DOHH2 (cell line): ENCODE measurements at regions not wholly inside any gene's neighbourhood (a gene's known extent, or its start where the extent isn't known, plus 50 kb on each side); places are given as distances from the start of the nearest gene placed in this dataset.

Experiments
- H3F3A ChIP-seq: fragments of 200-600 bp; sonication (generic), shearing (Covaris generic); 2 replicates; pipeline ENCODE4 v1.6.0; 2016; ENCODE audit warnings: antibody characterized with exemption, mild to moderate bottlenecking; ENCODE audit not compliant: control insufficient read depth, insufficient read depth
- H3K27ac ChIP-seq: fragments of 200-600 bp; sonication (generic); 2 replicates; pipeline ENCODE4 v1.5.1; 2014; ENCODE audit warnings: low read depth, mild to moderate bottlenecking, low read length, moderate library complexity
- H3K27me3 ChIP-seq: fragments of 200-600 bp; sonication (generic); 2 replicates; pipeline ENCODE4 v1.6.1; 2014; ENCODE audit warnings: mild to moderate bottlenecking, low read length, mixed read lengths; ENCODE audit not compliant: control insufficient read depth
- H3K36me3 ChIP-seq: fragments of 200-600 bp; sonication (generic); 2 replicates; pipeline ENCODE4 v1.6.1; 2014; ENCODE audit warnings: mild to moderate bottlenecking, low read length, moderate library complexity, mixed read lengths; ENCODE audit not compliant: control insufficient read depth
- H3K4me1 ChIP-seq: fragments of 200-600 bp; sonication (generic); 2 replicates; pipeline ENCODE4 v1.6.1; 2014; ENCODE audit warnings: mild to moderate bottlenecking, low read length, mixed read lengths; ENCODE audit not compliant: control insufficient read depth
- H3K4me2 ChIP-seq: fragments of 200-600 bp; sonication (generic); 2 replicates; pipeline ENCODE4 v1.6.0; 2014; ENCODE audit warnings: mild to moderate bottlenecking, low read length, moderate library complexity
- H3K4me3 ChIP-seq: fragments of 200-600 bp; sonication (generic); 2 replicates; pipeline ENCODE4 v1.5.1; 2014; ENCODE audit warnings: mild to moderate bottlenecking, low read length, mixed read lengths
- H3K79me2 ChIP-seq: fragments of 200-600 bp; sonication (generic); 2 replicates; pipeline ENCODE4 v1.6.1; 2014; ENCODE audit warnings: mild to moderate bottlenecking, low read length, mixed read lengths; ENCODE audit not compliant: control insufficient read depth
- H3K9me2 ChIP-seq: fragments of 200-600 bp; sonication (generic); replicated peaks from 2 replicates; pipeline ENCODE4 v1.6.1; 2014; ENCODE audit warnings: mild to moderate bottlenecking, low read length, mixed read lengths; ENCODE audit not compliant: control insufficient read depth
- H3K9me3 ChIP-seq: fragments of 200-600 bp; sonication (generic); 2 replicates; pipeline ENCODE4 v1.6.1; 2014; ENCODE audit warnings: antibody characterized with exemption, low read length, mixed read lengths; ENCODE audit not compliant: control insufficient read depth, insufficient read depth
- H4K20me1 ChIP-seq: fragments of 200-600 bp; sonication (generic); 2 replicates; pipeline ENCODE4 v1.6.0; 2014; ENCODE audit warnings: low read depth, mild to moderate bottlenecking, antibody characterized with exemption, low read length, moderate library complexity; ENCODE audit not compliant: control insufficient read depth, insufficient read depth
- CTCF ChIP-seq: fragments of 200-600 bp; sonication (generic); IDR thresholded peaks from one replicate; pipeline ENCODE4 v1.5.1; 2014; ENCODE audit warnings: antibody characterized with exemption, mild to moderate bottlenecking, low read depth, low read length; ENCODE audit not compliant: poor library complexity, severe bottlenecking
- EZH2phosphoT487 ChIP-seq: fragments of 200-600 bp; sonication (generic); IDR thresholded peaks from 2 replicates; pipeline ENCODE4 v1.6.1; 2017; ENCODE audit warnings: borderline replicate concordance, mild to moderate bottlenecking, antibody characterized with exemption, low read length, moderate library complexity, mixed read lengths

- Histone ChIP-seq H3K9me2 (no peaks in the 10 kb centered on the region), H3K27ac (no peak overlapping the region), H3K9me3 (no peaks in the 10 kb centered on the region), H3K79me2 (no peaks in the 10 kb centered on the region), H3K4me2 (no peak overlapping the region), H3K36me3 (no peaks in the 10 kb centered on the region), H3K4me3 (no peak overlapping the region), H3K4me1 (no peaks in the 10 kb centered on the region), H3F3A (no peaks in the 10 kb centered on the region), H3K27me3 (no peaks in the 10 kb centered on the region), H4K20me1 (no peaks in the 10 kb centered on the region)
- TF ChIP-seq CTCF (no peak), EZH2phosphoT487 (no peak)
Measured at GRCh38 chr5:39876146-39876545, 451.4 kb upstream of the DAB2 start.

DNA sequence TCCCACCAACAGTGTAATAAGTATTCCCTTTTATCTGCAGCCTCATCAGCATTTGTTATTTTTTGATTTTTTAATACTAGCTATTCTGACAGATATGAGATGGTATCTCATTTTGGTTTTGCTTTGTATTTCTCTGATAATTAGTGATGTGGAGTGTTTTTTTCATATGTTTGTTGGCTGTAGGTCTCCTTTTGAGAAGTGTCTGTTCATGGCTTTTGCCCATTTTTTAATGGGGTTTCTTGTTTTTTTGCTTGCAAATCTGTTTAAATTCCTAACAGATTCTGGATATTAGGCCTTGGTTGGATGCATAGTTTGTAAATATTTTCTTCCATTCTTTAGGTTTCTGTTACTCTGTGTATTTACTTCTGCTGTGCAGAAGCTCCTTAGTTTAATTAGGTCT is 445.4 kb upstream of the DAB2 start:
- no peaks in the 10 kb centered on the region for H3K4me1 ChIP-seq
- H3K79me2 ChIP-seq = no peaks in the 10 kb centered on the region
- H3K27ac ChIP-seq = no peak overlapping the region
- H4K20me1 ChIP-seq = no peaks in the 10 kb centered on the region
- H3K27me3 ChIP-seq = no peaks in the 10 kb centered on the region
- no peaks in the 10 kb centered on the region for H3K9me2 ChIP-seq
- no peaks in the 10 kb centered on the region for H3K36me3 ChIP-seq
- no peak overlapping the region for H3K4me2 ChIP-seq
- H3K9me3 ChIP-seq = no peaks in the 10 kb centered on the region
- no peak overlapping the region for H3K4me3 ChIP-seq
- TF ChIP-seq EZH2phosphoT487 (no peak), CTCF (no peak)
- H3F3A ChIP-seq = no peaks in the 10 kb centered on the region

DNA sequence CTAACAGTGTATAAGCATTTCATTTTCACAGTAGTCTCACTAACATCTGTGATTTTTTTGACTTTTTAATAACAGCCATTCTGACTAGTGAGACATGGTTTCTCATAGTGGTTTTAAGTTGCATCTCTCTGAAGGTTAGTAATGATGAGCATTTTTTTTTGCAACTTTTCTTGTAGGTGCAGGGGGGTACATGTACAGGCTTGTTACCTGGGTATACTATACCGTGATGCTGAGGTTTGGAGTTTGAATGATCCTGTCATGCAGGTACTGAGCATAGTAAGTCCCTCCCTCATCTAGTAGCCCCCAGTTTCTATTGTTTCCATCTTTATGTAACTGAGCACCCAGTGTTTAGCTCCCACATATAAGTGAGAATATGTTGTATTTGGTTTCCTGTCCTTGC is 444.6 kb upstream of the DAB2 start:
- H3K27me3 ChIP-seq = no peaks in the 10 kb centered on the region
- no peak overlapping the region for H3K27ac ChIP-seq
- TF ChIP-seq CTCF = no peak
- TF ChIP-seq EZH2phosphoT487 = no peak
- H3K79me2 ChIP-seq = no peaks in the 10 kb centered on the region
- no peaks in the 10 kb centered on the region for H4K20me1 ChIP-seq
- H3F3A ChIP-seq = no peaks in the 10 kb centered on the region
- no peaks in the 10 kb centered on the region for H3K9me2 ChIP-seq
- no peak overlapping the region for H3K4me2 ChIP-seq
- no peaks in the 10 kb centered on the region for H3K4me1 ChIP-seq
- H3K9me3 ChIP-seq = no peaks in the 10 kb centered on the region
- no peaks in the 10 kb centered on the region for H3K36me3 ChIP-seq
- no peak overlapping the region for H3K4me3 ChIP-seq

DNA sequence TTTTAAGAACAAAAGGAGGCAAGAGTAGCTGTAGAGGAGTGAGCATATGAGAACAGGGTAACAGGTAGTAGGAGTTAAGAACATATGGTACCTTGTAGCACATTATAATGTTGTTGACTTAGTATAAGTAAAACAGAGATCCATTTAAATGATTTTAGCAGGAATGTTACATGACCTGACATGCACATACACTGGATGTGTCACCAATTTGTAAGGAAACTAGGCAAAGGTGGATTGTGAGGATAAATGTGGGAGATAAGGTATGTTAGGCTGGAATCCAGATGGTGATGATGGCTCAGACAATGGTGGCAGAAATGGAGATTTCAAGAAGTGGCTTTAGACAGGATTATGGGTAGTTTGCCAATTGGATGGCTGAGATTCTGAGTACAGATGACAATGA is 443.1 kb upstream of the DAB2 start:
- Histone ChIP-seq H3K4me2 (no peak overlapping the region), H3K9me2 (no peaks in the 10 kb centered on the region), H3K4me1 (no peaks in the 10 kb centered on the region), H3K4me3 (no peak overlapping the region), H3K27ac (no peak overlapping the region), H3F3A (no peaks in the 10 kb centered on the region), H3K36me3 (no peaks in the 10 kb centered on the region), H3K27me3 (no peaks in the 10 kb centered on the region), H3K9me3 (no peaks in the 10 kb centered on the region), H3K79me2 (no peaks in the 10 kb centered on the region), H4K20me1 (no peaks in the 10 kb centered on the region)
- no peak for TF ChIP-seq CTCF
- TF ChIP-seq EZH2phosphoT487 = no peak
